Activated CD4-positive, alpha-beta T cell treated with anti-CD3 and anti-CD28 coated beads, Interleukin-2, amount 10 ng/mL, durations not matched to agents 24 days and 14 days (primary cell): ENCODE measurements at regions not wholly inside any gene's neighbourhood (a gene's known extent, or its start where the extent isn't known, plus 50 kb on each side); places are given as distances from the start of the nearest gene placed in this dataset.
"Not testable (repeated sequence)": the region's sequence is repeated elsewhere in the genome, so short reads cannot be mapped to it uniquely, and the experiment has no call there.

Experiments
- DNase-seq: peaks from one replicate; pipeline ENCODE4 v3.0.0; 2022
- H3K27ac Mint-ChIP-seq: one replicate; pipeline ENCODE4 v1.8.0; 2022; ENCODE audit warnings: mild to moderate bottlenecking, mixed read lengths
- H3K27me3 Mint-ChIP-seq: one replicate; pipeline ENCODE4 v1.8.0; 2022; ENCODE audit warnings: mixed read lengths
- H3K36me3 Mint-ChIP-seq: one replicate; pipeline ENCODE4 v1.8.0; 2022; ENCODE audit warnings: low read depth, mild to moderate bottlenecking, mixed read lengths
- H3K4me1 Mint-ChIP-seq: one replicate; pipeline ENCODE4 v1.8.0; 2021; ENCODE audit warnings: mixed read lengths
- H3K4me3 Mint-ChIP-seq: one replicate; pipeline ENCODE4 v1.8.0; 2022; ENCODE audit warnings: mild to moderate bottlenecking, moderate library complexity, mixed read lengths
- H3K9me3 Mint-ChIP-seq: one replicate; pipeline ENCODE4 v1.8.0; 2021; ENCODE audit warnings: mixed read lengths
- intact Hi-C: fragments of 100-400 bp; cut with micrococcal nuclease; formaldehyde crosslinking; loops from one replicate; pipeline ENCODE4 v1.15.1; 2023

GRCh38 chr9:64560833-64561232 lies 724.2 kb downstream of the FOXD4L5 start:
- peak; percentile 34 for DNase-seq
- H3K4me1 Mint-ChIP-seq, intact Hi-C loops, H3K4me3 Mint-ChIP-seq, H3K27me3 Mint-ChIP-seq, H3K9me3 Mint-ChIP-seq, H3K36me3 Mint-ChIP-seq, H3K27ac Mint-ChIP-seq: not testable (repeated sequence)
